Breast epithelium (tissue), 3 donors: ENCODE measurements at regions not wholly inside any gene's neighbourhood (a gene's known extent, or its start where the extent isn't known, plus 50 kb on each side); places are given as distances from the start of the nearest gene placed in this dataset.

ENCODE experiments used
- POLR2A ChIP-seq: fragments of 450-650 bp; IDR thresholded peaks from one replicate; pipeline ENCODE4 v1.6.1; 2016; ENCODE audit warnings: antibody characterized with exemption, mild to moderate bottlenecking, moderate library complexity
- TF ChIP-seq, protein P1 (sequence below), 3 donors: fragments of 450-650 bp; IDR thresholded peaks; one replicate each; pipeline ENCODE4 v1.5.1; 2016 to 2017; ENCODE audit warnings: antibody characterized with exemption in 3 of 3, mild to moderate bottlenecking in 3 of 3, moderate library complexity in 3 of 3

DNA sequence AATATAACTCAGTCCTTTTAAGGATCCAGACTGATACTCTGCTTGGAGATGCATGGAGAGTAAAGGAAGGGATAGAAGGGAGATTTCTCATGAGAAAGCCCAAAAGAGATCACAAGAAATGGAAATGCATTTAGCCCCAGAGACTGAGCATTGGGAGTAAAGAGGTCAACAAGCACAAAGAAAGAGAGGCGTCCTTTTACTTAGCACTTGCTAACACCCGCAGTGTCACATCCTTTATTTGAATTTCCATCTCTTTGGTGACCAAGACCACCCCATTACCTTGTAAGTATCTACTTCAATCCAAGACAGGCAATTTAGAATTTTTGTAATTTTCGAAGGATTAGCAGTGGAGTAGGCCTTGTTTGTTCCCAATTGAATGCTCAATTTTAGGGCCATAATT lies 111.8 kb upstream of the DCC start:
- TF ChIP-seq, protein P1, sequence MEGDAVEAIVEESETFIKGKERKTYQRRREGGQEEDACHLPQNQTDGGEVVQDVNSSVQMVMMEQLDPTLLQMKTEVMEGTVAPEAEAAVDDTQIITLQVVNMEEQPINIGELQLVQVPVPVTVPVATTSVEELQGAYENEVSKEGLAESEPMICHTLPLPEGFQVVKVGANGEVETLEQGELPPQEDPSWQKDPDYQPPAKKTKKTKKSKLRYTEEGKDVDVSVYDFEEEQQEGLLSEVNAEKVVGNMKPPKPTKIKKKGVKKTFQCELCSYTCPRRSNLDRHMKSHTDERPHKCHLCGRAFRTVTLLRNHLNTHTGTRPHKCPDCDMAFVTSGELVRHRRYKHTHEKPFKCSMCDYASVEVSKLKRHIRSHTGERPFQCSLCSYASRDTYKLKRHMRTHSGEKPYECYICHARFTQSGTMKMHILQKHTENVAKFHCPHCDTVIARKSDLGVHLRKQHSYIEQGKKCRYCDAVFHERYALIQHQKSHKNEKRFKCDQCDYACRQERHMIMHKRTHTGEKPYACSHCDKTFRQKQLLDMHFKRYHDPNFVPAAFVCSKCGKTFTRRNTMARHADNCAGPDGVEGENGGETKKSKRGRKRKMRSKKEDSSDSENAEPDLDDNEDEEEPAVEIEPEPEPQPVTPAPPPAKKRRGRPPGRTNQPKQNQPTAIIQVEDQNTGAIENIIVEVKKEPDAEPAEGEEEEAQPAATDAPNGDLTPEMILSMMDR (IDR thresholded peaks at IDR 0.05), result no peak
- no peak for TF ChIP-seq POLR2A
